Mesendoderm (in vitro differentiated cells): ENCODE measurements at regions not wholly inside any gene's neighbourhood (a gene's known extent, or its start where the extent isn't known, plus 50 kb on each side); places are given as distances from the start of the nearest gene placed in this dataset.

Experiments used
- DNase-seq: peaks from one replicate; pipeline ENCODE4 v3.0.0; 2013
- H2AK5ac ChIP-seq: 2 replicates; pipeline ENCODE4 v1.6.1; 2013; ENCODE audit warnings: low read length, inconsistent platforms
- H2BK120ac ChIP-seq: 2 replicates; pipeline ENCODE4 v1.6.1; 2013; ENCODE audit warnings: low read depth, mild to moderate bottlenecking, low read length, moderate library complexity, mixed read lengths
- H2BK15ac ChIP-seq: replicated peaks from 2 replicates; pipeline ENCODE4 v1.6.1; 2013; ENCODE audit warnings: low read depth, mild to moderate bottlenecking, moderate library complexity
- H2BK5ac ChIP-seq: 2 replicates; pipeline ENCODE4 v1.6.1; 2013; ENCODE audit warnings: low read length, inconsistent platforms
- H3K18ac ChIP-seq: 2 replicates; pipeline ENCODE4 v1.6.1; 2013; ENCODE audit warnings: mild to moderate bottlenecking, low read length, mixed read lengths
- H3K23ac ChIP-seq: one replicate; pipeline ENCODE4 v1.6.1; 2013; ENCODE audit warnings: low read length
- H3K27ac ChIP-seq: 2 replicates; pipeline ENCODE4 v1.5.1; 2013; ENCODE audit warnings: low read depth, mild to moderate bottlenecking, inconsistent platforms, low read length, moderate library complexity
- H3K27me3 ChIP-seq: 2 replicates; pipeline ENCODE4 v1.6.1; 2013; ENCODE audit warnings: low read length, control low read depth, mild to moderate bottlenecking, inconsistent platforms; ENCODE audit not compliant: insufficient read depth, poor library complexity
- H3K36me3 ChIP-seq: 2 replicates; pipeline ENCODE4 v1.6.1; 2013; ENCODE audit warnings: low read length, inconsistent platforms; ENCODE audit not compliant: control insufficient read depth, insufficient read depth
- H3K4ac ChIP-seq: one replicate; pipeline ENCODE4 v1.6.1; 2013; ENCODE audit warnings: low read depth, mild to moderate bottlenecking, low read length, moderate library complexity
- H3K4me1 ChIP-seq: 2 replicates; pipeline ENCODE4 v1.6.1; 2013; ENCODE audit warnings: low read depth, low read length, inconsistent platforms; ENCODE audit not compliant: control insufficient read depth
- H3K4me2 ChIP-seq: 2 replicates; pipeline ENCODE4 v1.6.1; 2013; ENCODE audit warnings: low read length
- H3K4me3 ChIP-seq: 2 replicates; pipeline ENCODE4 v1.5.1; 2013; ENCODE audit warnings: mild to moderate bottlenecking, low read length
- H3K56ac ChIP-seq: one replicate; pipeline ENCODE4 v1.6.1; 2013; ENCODE audit warnings: low read length
- H3K79me1 ChIP-seq: 2 replicates; pipeline ENCODE4 v1.6.1; 2013; ENCODE audit warnings: low read length, inconsistent platforms
- H3K79me2 ChIP-seq: 2 replicates; pipeline ENCODE4 v1.6.1; 2013; ENCODE audit warnings: mild to moderate bottlenecking, low read length; ENCODE audit not compliant: control insufficient read depth, insufficient read depth
- H3K9ac ChIP-seq: 2 replicates; pipeline ENCODE4 v1.6.1; 2013; ENCODE audit warnings: low read length, inconsistent platforms
- H4K5ac ChIP-seq: one replicate; pipeline ENCODE4 v1.6.1; 2013; ENCODE audit warnings: low read length
- H4K8ac ChIP-seq: one replicate; pipeline ENCODE4 v1.6.1; 2013; ENCODE audit warnings: low read depth, mild to moderate bottlenecking, control low read depth, low read length, moderate library complexity
- WGBS: extraction: QIAGEN DNeasy Blood & Tissue Kit; methylation state at CpG from one replicate; pipeline ENCODE4 v1.1.7; 2013; ENCODE audit warnings: low lambda C conversion rate, missing lambda C conversion rate; ENCODE audit not compliant: insufficient coverage; ENCODE audit errors: extremely low coverage; 5-methylcytosine and 5-hydroxymethylcytosine counted together

- Histone ChIP-seq H3K79me2 (no peaks in the 10 kb centered on the region), H3K23ac (no peak overlapping the region), H3K27ac (no peak overlapping the region), H3K4me2 (no peak overlapping the region), H2AK5ac (no peak overlapping the region), H2BK120ac (no peak overlapping the region), H2BK15ac (no peak overlapping the region), H3K18ac (no peak overlapping the region), H2BK5ac (no peak overlapping the region), H3K4ac (no peak overlapping the region), H4K5ac (no peak overlapping the region), H4K8ac (no peak overlapping the region), H3K79me1 (no peaks in the 10 kb centered on the region), H3K9ac (no peak overlapping the region), H3K4me1 (no peaks in the 10 kb centered on the region), H3K27me3 (no peaks in the 10 kb centered on the region), H3K4me3 (no peak overlapping the region), H3K56ac (no peak overlapping the region), H3K36me3 (no peaks in the 10 kb centered on the region)
- no peak for DNase-seq
- WGBS = no CpG with 5 or more reads among the region's 4 CpGs
These were observed 405.6 kb downstream of the SPRY1 start for GRCh38 chr4:123802082-123802645.

- H2AK5ac ChIP-seq = no peak overlapping the region
- DNase-seq = no peak
- no peak overlapping the region for H2BK120ac ChIP-seq
- H3K4me2 ChIP-seq = no peak overlapping the region
- H3K27ac ChIP-seq = no peak overlapping the region
- H3K79me1 ChIP-seq = no peaks in the 10 kb centered on the region
- no peaks in the 10 kb centered on the region for H3K27me3 ChIP-seq
- no peak overlapping the region for H3K4me3 ChIP-seq
- H3K23ac ChIP-seq = no peak overlapping the region
- H4K5ac ChIP-seq = no peak overlapping the region
- no peak overlapping the region for H3K9ac ChIP-seq
- H3K18ac ChIP-seq = no peak overlapping the region
- no peaks in the 10 kb centered on the region for H3K4me1 ChIP-seq
- H3K4ac ChIP-seq = no peak overlapping the region
- no peak overlapping the region for H2BK5ac ChIP-seq
- H4K8ac ChIP-seq = no peak overlapping the region
- no CpG with 5 or more reads among the region's 2 CpGs for WGBS
- no peak overlapping the region for H2BK15ac ChIP-seq
- no peak overlapping the region for H3K56ac ChIP-seq
- no peaks in the 10 kb centered on the region for H3K79me2 ChIP-seq
- H3K36me3 ChIP-seq = no peaks in the 10 kb centered on the region
These were observed 406.3 kb downstream of the SPRY1 start for GRCh38 chr4:123802933-123803332.

- no peak overlapping the region for H3K18ac ChIP-seq
- no CpG with 5 or more reads among the region's 3 CpGs for whole genome bisulfite sequencing
- no peak overlapping the region for H2BK15ac ChIP-seq
- H3K4me2 ChIP-seq = no peak overlapping the region
- no peak overlapping the region for H2BK5ac ChIP-seq
- H3K79me1 ChIP-seq = no peaks in the 10 kb centered on the region
- H3K4me3 ChIP-seq = no peak overlapping the region
- H2AK5ac ChIP-seq = no peak overlapping the region
- no peak overlapping the region for H3K27ac ChIP-seq
- H3K9ac ChIP-seq = no peak overlapping the region
- no peak overlapping the region for H3K23ac ChIP-seq
- no peak overlapping the region for H3K4ac ChIP-seq
- no peaks in the 10 kb centered on the region for H3K36me3 ChIP-seq
- no peaks in the 10 kb centered on the region for H3K27me3 ChIP-seq
- no peak overlapping the region for H2BK120ac ChIP-seq
- no peak overlapping the region for H4K8ac ChIP-seq
- H4K5ac ChIP-seq = no peak overlapping the region
- H3K4me1 ChIP-seq = no peaks in the 10 kb centered on the region
- no peak for DNase-seq
- no peaks in the 10 kb centered on the region for H3K79me2 ChIP-seq
- H3K56ac ChIP-seq = no peak overlapping the region
These were observed 407.7 kb downstream of the SPRY1 start for GRCh38 chr4:123804196-123804721.

GRCh38 chr4:123806056-123806455 is 409.5 kb downstream of the SPRY1 start:
- H3K79me2 ChIP-seq = no peaks in the 10 kb centered on the region
- no peaks in the 10 kb centered on the region for H3K36me3 ChIP-seq
- no peak overlapping the region for H3K4ac ChIP-seq
- H3K27ac ChIP-seq = no peak overlapping the region
- no peak overlapping the region for H3K4me2 ChIP-seq
- no peaks in the 10 kb centered on the region for H3K27me3 ChIP-seq
- H2BK5ac ChIP-seq = no peak overlapping the region
- DNase-seq = no peak
- no peak overlapping the region for H2AK5ac ChIP-seq
- WGBS = no CpG with 5 or more reads among the region's 1 CpG
- H2BK120ac ChIP-seq = no peak overlapping the region
- H3K9ac ChIP-seq = no peak overlapping the region
- H3K18ac ChIP-seq = no peak overlapping the region
- no peak overlapping the region for H3K56ac ChIP-seq
- no peaks in the 10 kb centered on the region for H3K4me1 ChIP-seq
- H3K23ac ChIP-seq = no peak overlapping the region
- no peak overlapping the region for H3K4me3 ChIP-seq
- H3K79me1 ChIP-seq = no peaks in the 10 kb centered on the region
- no peak overlapping the region for H2BK15ac ChIP-seq
- no peak overlapping the region for H4K8ac ChIP-seq
- H4K5ac ChIP-seq = no peak overlapping the region

GRCh38 chr4:123807187-123807586 is 410.6 kb downstream of the SPRY1 start:
- Histone ChIP-seq H3K23ac (no peak overlapping the region), H3K9ac (no peak overlapping the region), H3K4me1 (no peaks in the 10 kb centered on the region), H4K5ac (no peak overlapping the region), H3K18ac (no peak overlapping the region), H3K79me1 (no peaks in the 10 kb centered on the region), H3K4me2 (no peak overlapping the region), H3K4ac (no peak overlapping the region), H3K79me2 (no peaks in the 10 kb centered on the region), H2BK15ac (no peak overlapping the region), H3K56ac (no peak overlapping the region), H2BK5ac (no peak overlapping the region), H3K4me3 (no peak overlapping the region), H3K27me3 (no peaks in the 10 kb centered on the region), H3K27ac (no peak overlapping the region), H2BK120ac (no peak overlapping the region), H3K36me3 (no peaks in the 10 kb centered on the region), H2AK5ac (no peak overlapping the region), H4K8ac (no peak overlapping the region)
- WGBS = 100% methylated on average over 1 of the region's 5 CpGs
- DNase-seq = no peak

GRCh38 chr4:123807866-123808265 is 411.3 kb downstream of the SPRY1 start:
- Histone ChIP-seq H3K9ac (no peak overlapping the region), H3K56ac (no peak overlapping the region), H3K4me1 (no peaks in the 10 kb centered on the region), H3K4me2 (no peak overlapping the region), H3K4ac (no peak overlapping the region), H3K4me3 (no peak overlapping the region), H3K36me3 (no peaks in the 10 kb centered on the region), H4K5ac (no peak overlapping the region), H3K79me1 (no peaks in the 10 kb centered on the region), H2BK120ac (no peak overlapping the region), H3K27me3 (no peaks in the 10 kb centered on the region), H3K27ac (no peak overlapping the region), H3K23ac (no peak overlapping the region), H2AK5ac (no peak overlapping the region), H3K18ac (no peak overlapping the region), H3K79me2 (no peaks in the 10 kb centered on the region), H2BK5ac (no peak overlapping the region), H2BK15ac (no peak overlapping the region), H4K8ac (no peak overlapping the region)
- DNase-seq = no peak
- WGBS = no CpG with 5 or more reads among the region's 1 CpG
